Stimulated activated CD4-positive, alpha-beta T cell treated with anti-CD3 and anti-CD28 coated beads, Interleukin-1b, Interleukin-23, amount 100 ng/mL, for 24 hours (primary cell): ENCODE measurements at regions not wholly inside any gene's neighbourhood (a gene's known extent, or its start where the extent isn't known, plus 50 kb on each side); places are given as distances from the start of the nearest gene placed in this dataset.

ENCODE experiments used
- DNase-seq, 4 experiments: peaks; one replicate each; pipeline ENCODE4 v3.0.0-alpha.2; 2020; ENCODE audit warnings: low read depth in 4 of 4, low spot score in 1 of 4

DNA sequence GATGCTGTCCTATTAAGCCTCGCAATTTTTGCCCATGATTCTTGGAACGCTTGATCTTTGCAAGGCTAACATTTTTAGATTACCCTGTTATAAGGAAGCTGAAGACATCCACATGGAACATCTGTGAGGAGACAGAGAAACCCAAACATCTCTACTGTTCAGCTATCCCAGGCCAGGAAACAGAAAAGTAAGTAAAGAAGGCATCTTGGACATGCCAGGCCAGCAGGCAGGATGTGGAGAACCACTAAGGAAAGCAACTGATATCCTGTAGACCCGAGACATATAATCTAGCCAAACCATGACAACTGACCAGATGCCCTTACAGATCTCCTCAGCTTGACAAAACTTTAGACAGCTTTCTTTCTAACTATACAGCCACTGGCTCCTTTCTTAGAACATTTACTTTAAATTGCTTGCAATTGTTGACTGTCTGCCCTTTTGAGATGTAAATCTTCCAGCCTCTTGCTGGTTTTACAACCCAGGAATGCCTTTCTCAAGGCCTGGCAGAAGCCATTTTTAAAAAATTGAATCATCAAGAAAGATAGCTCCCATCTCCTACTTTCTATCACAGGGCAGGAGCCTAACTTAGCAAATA is 255.8 kb upstream of the DACH1 start:
- DNase-seq = no peak

DNA sequence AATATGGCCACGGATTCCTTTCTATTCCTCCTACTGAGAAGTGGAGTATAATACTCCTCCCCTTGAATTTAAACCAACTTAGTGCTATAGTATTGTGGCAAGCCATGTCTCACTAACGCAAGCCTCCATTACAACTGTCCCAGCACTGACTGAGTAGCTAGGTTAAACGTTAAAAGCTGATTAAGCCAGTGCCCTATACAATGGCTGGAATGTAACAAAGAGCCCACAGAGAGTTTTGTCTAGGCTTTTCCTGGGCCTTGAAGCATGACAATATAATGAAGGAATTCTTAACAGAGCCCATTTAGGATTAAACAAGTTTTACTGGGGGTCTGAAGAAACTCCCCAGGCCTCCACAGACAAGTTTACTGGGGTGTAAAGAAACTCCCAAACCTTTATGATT is 254.5 kb upstream of the DACH1 start:
- no peak for DNase-seq

DNA sequence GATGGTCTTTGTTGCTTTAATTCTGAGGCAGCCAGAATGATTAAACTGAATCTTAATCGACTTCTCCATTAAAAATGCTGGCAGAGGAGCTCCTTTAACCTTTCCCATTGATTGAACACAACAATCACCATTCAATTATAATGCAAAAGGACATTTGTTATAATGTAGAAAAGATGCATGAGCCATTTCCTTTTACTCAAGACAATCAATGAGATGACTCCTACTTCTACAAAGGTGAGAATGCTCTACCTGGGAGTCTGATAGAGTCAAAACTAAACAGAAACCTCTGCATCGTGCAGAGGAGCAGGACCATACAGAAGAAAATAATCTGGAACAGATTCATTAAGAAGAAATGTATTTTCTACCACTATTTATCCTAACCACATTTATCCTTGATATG is 253.6 kb upstream of the DACH1 start:
- DNase-seq = no peak

- no peak for DNase-seq
These were observed 246.9 kb upstream of the DACH1 start for GRCh38 chr13:72113931-72114330.

DNA sequence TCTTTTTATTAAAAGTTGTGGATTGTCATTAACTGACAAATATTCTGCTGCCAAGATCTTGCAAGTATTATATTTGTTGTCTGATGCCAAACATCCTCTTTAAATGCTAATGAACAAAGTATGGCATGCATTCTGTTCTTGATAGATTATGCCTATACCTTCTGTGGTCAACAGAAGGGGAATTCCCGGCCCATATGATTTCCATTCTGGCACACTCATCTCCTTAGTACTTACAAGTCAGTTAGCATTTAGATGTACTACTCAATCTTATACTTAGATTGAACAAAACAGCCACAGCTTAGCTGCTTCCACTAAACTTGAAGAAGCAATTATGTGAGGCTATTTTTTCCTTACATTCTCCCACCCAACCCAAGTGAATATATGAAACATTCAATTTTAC is 246.1 kb upstream of the DACH1 start:
- DNase-seq = no peak

- no peak for DNase-seq
These were observed 245.2 kb upstream of the DACH1 start for GRCh38 chr13:72112216-72112615.

DNA sequence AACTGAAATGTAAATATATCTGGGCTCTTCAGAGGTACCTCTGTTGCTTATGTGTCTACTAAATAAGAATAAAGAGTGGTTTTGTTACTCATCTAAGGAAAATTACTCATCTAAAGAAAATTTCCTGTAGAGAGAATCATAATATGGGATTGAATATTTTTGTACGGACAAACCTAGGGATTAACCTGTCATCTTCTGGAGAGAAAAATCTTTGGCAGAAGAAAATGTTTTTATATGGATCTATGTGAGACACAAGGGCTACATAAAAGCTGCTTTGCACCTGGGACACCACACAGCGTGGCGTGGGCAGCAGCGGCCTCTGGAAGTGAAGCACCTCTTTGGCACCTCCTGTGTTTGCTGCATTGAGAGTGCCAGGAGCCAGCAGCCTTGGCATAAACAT is 242.9 kb upstream of the DACH1 start:
- DNase-seq = no peak

- no peak for DNase-seq
These were observed 237.7 kb upstream of the DACH1 start for GRCh38 chr13:72104656-72105180.

DNA sequence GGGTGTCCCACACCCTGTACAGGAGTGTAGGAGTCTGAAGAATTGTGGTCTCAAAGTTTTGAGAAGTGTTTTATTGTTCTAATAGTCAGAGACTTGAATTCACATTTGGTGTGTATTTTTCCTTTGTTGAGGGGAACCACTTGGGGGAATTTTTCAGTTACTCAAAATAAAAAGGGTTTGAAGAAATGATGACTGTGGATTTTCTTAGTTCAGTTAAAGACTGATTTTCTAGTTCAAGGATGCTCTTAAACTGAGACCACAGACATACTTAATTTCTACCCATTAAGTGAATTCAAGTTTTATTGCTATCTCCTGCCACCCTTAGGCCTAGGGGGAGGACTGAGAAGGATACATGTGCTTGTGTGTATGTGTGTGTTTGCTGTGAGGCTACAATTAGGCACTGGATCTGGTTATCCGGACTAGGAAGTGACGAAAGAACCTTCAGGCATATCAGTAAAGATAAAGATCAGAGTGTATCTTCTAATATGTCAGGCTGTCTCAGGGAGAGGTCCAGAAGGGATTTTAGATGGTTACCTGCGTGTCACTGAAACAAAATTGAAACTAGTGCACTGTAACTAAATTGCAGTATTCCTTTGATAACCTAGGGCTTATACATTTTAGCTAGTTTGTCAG is 234.9 kb upstream of the DACH1 start:
- DNase-seq = no peak

DNA sequence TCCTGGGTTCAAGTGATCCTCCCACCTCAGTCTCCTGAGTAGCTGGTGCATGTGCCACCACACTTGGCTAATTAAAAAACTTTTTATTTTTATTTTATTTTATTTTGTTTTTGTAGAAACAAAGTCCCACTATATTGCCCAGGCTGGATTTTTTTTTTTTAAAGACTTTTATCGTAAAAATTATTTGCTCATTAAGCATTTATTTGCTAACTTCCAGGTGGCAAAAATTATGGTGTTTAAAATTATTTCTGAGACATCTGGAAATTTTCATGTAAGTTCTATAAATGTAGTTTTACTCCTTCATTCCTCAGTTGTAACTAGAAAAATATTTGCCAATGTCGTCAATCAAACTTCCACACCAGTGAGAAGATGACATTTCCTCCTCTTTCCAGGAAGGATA is 233.3 kb upstream of the DACH1 start:
- no peak for DNase-seq

- DNase-seq = no peak
These were observed 230.6 kb upstream of the DACH1 start for GRCh38 chr13:72097568-72097967.

- DNase-seq = no peak
These were observed 226.3 kb upstream of the DACH1 start for GRCh38 chr13:72093262-72093661.

DNA sequence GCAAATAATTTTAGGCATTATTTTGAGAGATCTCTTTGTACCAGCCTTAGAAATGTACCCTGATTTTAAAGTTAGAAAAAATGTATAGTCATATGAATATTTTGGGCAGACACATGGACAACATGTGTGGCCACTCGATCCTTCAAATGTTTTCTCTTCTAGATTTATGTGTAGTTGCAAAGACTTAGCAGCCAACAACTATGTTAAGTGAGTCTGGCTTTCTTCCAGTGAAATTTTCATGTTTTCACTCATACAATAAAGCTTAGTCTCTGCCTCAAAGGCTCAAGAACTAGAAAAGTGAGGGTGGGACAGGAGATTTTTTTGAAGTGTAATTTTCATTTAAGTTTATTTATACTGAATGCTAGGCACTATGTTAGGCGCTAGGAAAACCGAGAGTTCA is 207.7 kb upstream of the DACH1 start:
- DNase-seq = no peak

- DNase-seq = no peak
These were observed 205.3 kb upstream of the DACH1 start for GRCh38 chr13:72072261-72072660.

DNA sequence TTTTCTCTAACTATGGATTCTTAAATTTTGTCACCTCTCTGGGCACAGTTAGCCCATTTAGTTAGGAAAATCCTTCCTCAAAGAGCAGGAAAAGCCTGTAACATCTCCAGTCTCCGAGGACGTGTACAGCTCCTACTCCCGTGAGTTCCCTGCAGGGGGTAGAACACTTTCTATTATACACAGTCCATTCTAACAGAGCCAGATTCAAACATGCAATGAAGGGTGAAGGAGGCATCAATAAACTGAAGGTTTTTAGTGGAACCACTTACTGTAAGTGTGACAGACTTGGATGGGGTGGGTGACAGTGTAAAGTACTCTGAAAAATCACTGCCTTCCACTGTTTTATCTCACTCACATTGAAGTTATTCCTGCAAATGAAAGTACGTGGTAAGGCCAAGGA is 204.7 kb upstream of the DACH1 start:
- DNase-seq = no peak

- no peak for DNase-seq
These were observed 195.6 kb upstream of the DACH1 start for GRCh38 chr13:72062566-72062965.

DNA sequence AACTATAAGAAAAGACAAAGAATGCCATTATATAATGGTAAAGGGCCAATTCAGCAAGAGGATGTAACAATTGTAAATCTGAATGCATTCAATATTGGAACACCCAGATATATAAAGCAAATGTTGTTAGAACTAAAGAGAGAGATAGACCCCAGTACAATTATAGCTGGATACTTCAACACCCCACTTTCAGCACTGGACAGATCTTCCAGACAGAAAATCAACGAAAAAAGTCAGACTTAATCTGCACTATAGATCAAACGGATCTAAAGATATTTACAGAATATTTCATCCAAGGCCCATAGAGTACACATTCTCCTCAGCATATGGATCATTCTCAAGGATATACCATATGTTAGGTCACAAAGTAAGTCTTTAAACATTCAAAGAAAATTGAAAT is 194.6 kb upstream of the DACH1 start:
- no peak for DNase-seq

- DNase-seq = no peak
These were observed 183.2 kb upstream of the DACH1 start for GRCh38 chr13:72050251-72050650.

GRCh38 chr13:72043366-72043765 is 176.4 kb upstream of the DACH1 start:
- no peak for DNase-seq

DNA sequence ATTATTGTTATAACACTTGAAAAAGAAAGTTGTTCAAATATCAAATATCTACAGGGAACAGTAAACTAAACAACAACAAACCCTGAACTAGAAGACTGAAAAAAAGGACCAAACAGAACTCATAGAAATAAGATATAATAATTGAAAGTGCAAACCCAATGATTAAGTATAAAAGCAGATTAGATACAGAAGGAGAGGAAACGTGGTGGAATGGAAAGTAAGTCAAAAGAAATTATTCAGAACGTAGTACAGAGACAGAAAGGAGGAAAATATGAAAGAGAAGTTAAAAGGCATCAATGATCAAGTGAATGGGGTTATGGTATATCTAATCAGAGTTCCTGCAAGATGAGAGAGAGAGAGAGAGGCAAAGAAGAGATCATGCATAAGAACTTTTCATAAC is 174.2 kb upstream of the DACH1 start:
- no peak for DNase-seq

DNA sequence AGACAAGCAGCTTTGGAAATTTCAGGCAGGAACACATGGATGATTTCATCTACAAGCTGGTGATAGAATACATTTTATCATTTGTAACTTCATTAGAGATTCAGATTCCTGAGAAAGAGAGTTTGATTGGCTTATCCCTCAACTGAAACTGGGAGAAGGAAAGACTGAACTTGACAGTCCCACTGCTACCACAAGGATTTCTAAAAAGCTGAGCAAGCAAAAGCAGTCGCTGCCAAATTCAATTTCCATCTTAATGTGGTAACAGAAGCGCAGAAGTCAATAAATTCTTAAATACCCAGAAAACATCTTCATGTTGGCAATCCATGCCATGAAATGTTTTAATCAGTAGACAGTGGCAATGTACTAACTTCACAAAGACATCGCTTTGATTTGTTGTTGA is 172.1 kb upstream of the DACH1 start:
- DNase-seq = no peak

- no peak for DNase-seq
These were observed 163.0 kb upstream of the DACH1 start for GRCh38 chr13:72029981-72030380.

DNA sequence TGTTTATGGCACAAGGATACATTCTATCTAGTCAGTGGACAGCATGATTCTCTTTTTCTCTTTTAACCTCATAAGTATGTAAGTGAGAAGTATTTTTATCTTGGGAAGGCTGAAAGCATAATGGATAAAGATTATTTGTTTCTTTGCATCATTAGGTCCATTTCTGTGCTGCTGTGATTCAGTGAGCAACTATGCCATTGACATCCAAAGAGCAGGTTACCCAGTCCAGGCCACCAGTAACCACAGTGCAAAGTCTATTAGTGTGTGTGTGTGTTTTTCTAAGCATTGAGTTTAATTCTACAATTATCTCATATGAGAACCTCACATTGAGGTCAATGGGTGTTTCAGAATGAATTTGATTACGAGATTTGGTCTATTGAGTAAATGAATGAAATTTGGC is 158.8 kb upstream of the DACH1 start:
- DNase-seq = no peak
